Epithelial cell of prostate (primary cell): ENCODE measurements at regions not wholly inside any gene's neighbourhood (a gene's known extent, or its start where the extent isn't known, plus 50 kb on each side); places are given as distances from the start of the nearest gene placed in this dataset.
"Not testable (repeated sequence)": the region's sequence is repeated elsewhere in the genome, so short reads cannot be mapped to it uniquely, and the experiment has no call there.

Experiments
- DNase-seq: peaks from one replicate; pipeline ENCODE4 v3.0.0-alpha.2; 2011; ENCODE audit warnings: low read depth, low spot score
- H3K27ac ChIP-seq: fragments of 450-650 bp; 2 replicates; pipeline ENCODE4 v1.5.1; 2017; ENCODE audit warnings: mild to moderate bottlenecking

- H3K27ac ChIP-seq = peak overlapping the region; percentile 41
Measured at GRCh38 chrX:104392350-104392749, 137.6 kb upstream of the ESX1 start.

GRCh38 chrX:104391906-104392305 is 137.2 kb upstream of the ESX1 start:
- H3K27ac ChIP-seq = peak overlapping the region; percentile 41
- no peak for DNase-seq

More at GRCh38 chrX:104392350-104392749, 137.6 kb upstream of the ESX1 start:
- DNase-seq = peak; percentile 5

GRCh38 chrX:104376937-104377336 is 122.2 kb upstream of the ESX1 start:
- DNase-seq = peak; percentile 1
- H3K27ac ChIP-seq = peak overlapping the region; percentile 14

- H3K27ac ChIP-seq = no peak overlapping the region
- DNase-seq = no peak
Measured at GRCh38 chrX:104372547-104372946, 117.8 kb upstream of the ESX1 start.

- H3K27ac ChIP-seq = no peak overlapping the region
- peak; percentile 31 for DNase-seq
Measured at GRCh38 chrX:104370089-104370488, 115.4 kb upstream of the ESX1 start.

- not testable (repeated sequence) for DNase-seq, H3K27ac ChIP-seq
Measured at GRCh38 chrX:104360774-104361173, 106.0 kb upstream of the ESX1 start.

GRCh38 chrX:104359124-104359523 is 104.4 kb upstream of the ESX1 start:
- H3K27ac ChIP-seq = no peak overlapping the region
- DNase-seq = no peak

- peak overlapping the region; percentile 69 for H3K27ac ChIP-seq
- DNase-seq = peak; percentile 59
Measured at GRCh38 chrX:104351173-104351769, 96.5 kb upstream of the ESX1 start.

- H3K27ac ChIP-seq = no peak overlapping the region
- DNase-seq = no peak
Measured at GRCh38 chrX:104347860-104348259, 93.1 kb upstream of the ESX1 start.

GRCh38 chrX:104343428-104344129 is 88.8 kb upstream of the ESX1 start:
- H3K27ac ChIP-seq = no peak overlapping the region
- DNase-seq = no peak

- DNase-seq = no peak
- no peak overlapping the region for H3K27ac ChIP-seq
Measured at GRCh38 chrX:104342065-104342464, 87.3 kb upstream of the ESX1 start.

- DNase-seq = peak; percentile 31
- no peak overlapping the region for H3K27ac ChIP-seq
Measured at GRCh38 chrX:104335756-104336155, 81.0 kb upstream of the ESX1 start.

GRCh38 chrX:104334971-104335370 is 80.2 kb upstream of the ESX1 start:
- DNase-seq = no peak
- H3K27ac ChIP-seq = no peak overlapping the region

- peak overlapping the region; percentile 70 for H3K27ac ChIP-seq
- no peak for DNase-seq
Measured at GRCh38 chrX:104330966-104331365, 76.2 kb upstream of the ESX1 start.

- no peak for DNase-seq
- peak overlapping the region; percentile 70 for H3K27ac ChIP-seq
Measured at GRCh38 chrX:104329731-104330130, 75.0 kb upstream of the ESX1 start.

- peak overlapping the region; percentile 39 for H3K27ac ChIP-seq
- DNase-seq = peak; percentile 18
Measured at GRCh38 chrX:104325213-104325585, 70.5 kb upstream of the ESX1 start.

- no peak for DNase-seq
- H3K27ac ChIP-seq = peak overlapping the region; percentile 39
Measured at GRCh38 chrX:104324461-104325212, 69.9 kb upstream of the ESX1 start.

- no peak for DNase-seq
- H3K27ac ChIP-seq = peak overlapping the region; percentile 84
Measured at GRCh38 chrX:104319346-104319745, 64.6 kb upstream of the ESX1 start.

GRCh38 chrX:104318330-104319009 is 63.7 kb upstream of the ESX1 start:
- peak overlapping the region; percentile 84 for H3K27ac ChIP-seq
- peak; percentile 69 for DNase-seq

GRCh38 chrX:104316739-104317138 is 62.0 kb upstream of the ESX1 start:
- H3K27ac ChIP-seq = no peak overlapping the region

GRCh38 chrX:104315555-104315954 is 60.8 kb upstream of the ESX1 start:
- no peak overlapping the region for H3K27ac ChIP-seq
- no peak for DNase-seq

More at GRCh38 chrX:104316739-104317138, 62.0 kb upstream of the ESX1 start:
- DNase-seq = no peak
